ENCODE measurements at regions not wholly inside any gene's neighbourhood (a gene's known extent, or its start where the extent isn't known, plus 50 kb on each side); places are given as distances from the start of the nearest gene placed in this dataset.

DNA sequence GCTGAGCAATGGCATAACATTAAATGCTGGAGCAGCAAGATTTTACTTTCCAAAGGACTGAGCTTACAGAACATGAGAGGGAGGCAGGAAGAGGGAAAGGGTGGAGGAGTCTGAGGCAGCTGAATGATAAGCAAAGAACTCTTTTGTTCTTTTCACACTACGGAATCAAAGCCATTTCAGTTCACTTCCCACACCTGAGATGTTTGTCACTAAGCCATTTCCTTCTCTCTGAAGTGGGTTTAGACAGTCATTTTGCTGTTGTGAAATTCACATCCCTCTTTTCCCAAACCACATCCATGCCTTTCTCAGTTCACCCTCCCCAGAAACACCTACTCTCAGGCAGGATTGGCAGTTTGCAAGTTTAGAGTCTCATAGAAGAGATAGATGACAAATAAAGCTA lies 267.9 kb downstream of the ADGRG6 start:
- TF ChIP-seq, protein P1, sequence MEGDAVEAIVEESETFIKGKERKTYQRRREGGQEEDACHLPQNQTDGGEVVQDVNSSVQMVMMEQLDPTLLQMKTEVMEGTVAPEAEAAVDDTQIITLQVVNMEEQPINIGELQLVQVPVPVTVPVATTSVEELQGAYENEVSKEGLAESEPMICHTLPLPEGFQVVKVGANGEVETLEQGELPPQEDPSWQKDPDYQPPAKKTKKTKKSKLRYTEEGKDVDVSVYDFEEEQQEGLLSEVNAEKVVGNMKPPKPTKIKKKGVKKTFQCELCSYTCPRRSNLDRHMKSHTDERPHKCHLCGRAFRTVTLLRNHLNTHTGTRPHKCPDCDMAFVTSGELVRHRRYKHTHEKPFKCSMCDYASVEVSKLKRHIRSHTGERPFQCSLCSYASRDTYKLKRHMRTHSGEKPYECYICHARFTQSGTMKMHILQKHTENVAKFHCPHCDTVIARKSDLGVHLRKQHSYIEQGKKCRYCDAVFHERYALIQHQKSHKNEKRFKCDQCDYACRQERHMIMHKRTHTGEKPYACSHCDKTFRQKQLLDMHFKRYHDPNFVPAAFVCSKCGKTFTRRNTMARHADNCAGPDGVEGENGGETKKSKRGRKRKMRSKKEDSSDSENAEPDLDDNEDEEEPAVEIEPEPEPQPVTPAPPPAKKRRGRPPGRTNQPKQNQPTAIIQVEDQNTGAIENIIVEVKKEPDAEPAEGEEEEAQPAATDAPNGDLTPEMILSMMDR (IDR thresholded peaks at IDR 0.05): no peak
- TF ChIP-seq POLR2A (IDR thresholded peaks at IDR 0.05): no peak

Measured in adrenal gland (tissue), 5 donors.